OCI-LY1 (cell line): ENCODE measurements at regions not wholly inside any gene's neighbourhood (a gene's known extent, or its start where the extent isn't known, plus 50 kb on each side); places are given as distances from the start of the nearest gene placed in this dataset.

Experiments
- CTCF ChIP-seq: fragments of 200-600 bp; sonication (generic), shearing (Covaris generic); IDR thresholded peaks from 2 replicates; pipeline ENCODE4 v1.5.1; 2017; ENCODE audit warnings: mild to moderate bottlenecking, antibody characterized with exemption, low read length, moderate library complexity, mixed read lengths
- EZH2 ChIP-seq: fragments of 200-600 bp; sonication (generic), shearing (Covaris generic); IDR thresholded peaks from 2 replicates; pipeline ENCODE4 v1.8.0; 2017; ENCODE audit warnings: borderline replicate concordance, mixed run types, mild to moderate bottlenecking, antibody characterized with exemption, low read length, moderate library complexity, mixed read lengths

- TF ChIP-seq EZH2 (no peak), CTCF (no peak)
Observed at GRCh38 chr13:107250628-107251027, 682.7 kb upstream of the ARGLU1 start.
